ENCODE measurements at regions not wholly inside any gene's neighbourhood (a gene's known extent, or its start where the extent isn't known, plus 50 kb on each side); places are given as distances from the start of the nearest gene placed in this dataset.

DNA sequence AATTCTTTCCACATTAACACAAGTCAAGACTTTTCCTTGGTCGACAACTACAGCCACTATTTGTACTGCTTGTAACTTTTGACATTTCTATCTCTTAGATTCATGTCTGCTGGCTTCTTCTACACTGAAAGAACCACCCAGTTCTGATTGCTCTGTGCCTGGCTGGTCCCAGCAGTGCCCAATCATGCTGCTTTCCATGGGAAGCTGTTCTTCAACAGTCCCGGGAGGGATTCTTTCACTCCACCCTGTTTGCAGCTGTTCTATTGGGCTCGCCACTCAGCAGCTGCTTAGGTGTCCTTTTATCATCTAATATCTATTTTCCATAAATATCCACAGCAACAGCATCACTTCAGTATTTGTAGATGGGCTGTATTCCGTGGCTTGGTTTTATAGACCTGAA, 471.1 kb upstream of the SMIM21 start:
- H3K4me3 ChIP-seq, result no peak overlapping the region
- no peaks in the 10 kb centered on the region for H3K27me3 ChIP-seq
- TF ChIP-seq, protein P1, sequence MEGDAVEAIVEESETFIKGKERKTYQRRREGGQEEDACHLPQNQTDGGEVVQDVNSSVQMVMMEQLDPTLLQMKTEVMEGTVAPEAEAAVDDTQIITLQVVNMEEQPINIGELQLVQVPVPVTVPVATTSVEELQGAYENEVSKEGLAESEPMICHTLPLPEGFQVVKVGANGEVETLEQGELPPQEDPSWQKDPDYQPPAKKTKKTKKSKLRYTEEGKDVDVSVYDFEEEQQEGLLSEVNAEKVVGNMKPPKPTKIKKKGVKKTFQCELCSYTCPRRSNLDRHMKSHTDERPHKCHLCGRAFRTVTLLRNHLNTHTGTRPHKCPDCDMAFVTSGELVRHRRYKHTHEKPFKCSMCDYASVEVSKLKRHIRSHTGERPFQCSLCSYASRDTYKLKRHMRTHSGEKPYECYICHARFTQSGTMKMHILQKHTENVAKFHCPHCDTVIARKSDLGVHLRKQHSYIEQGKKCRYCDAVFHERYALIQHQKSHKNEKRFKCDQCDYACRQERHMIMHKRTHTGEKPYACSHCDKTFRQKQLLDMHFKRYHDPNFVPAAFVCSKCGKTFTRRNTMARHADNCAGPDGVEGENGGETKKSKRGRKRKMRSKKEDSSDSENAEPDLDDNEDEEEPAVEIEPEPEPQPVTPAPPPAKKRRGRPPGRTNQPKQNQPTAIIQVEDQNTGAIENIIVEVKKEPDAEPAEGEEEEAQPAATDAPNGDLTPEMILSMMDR (IDR thresholded peaks at IDR 0.05), result no peak
- no peaks in the 10 kb centered on the region for H3K36me3 ChIP-seq
- H3K27ac ChIP-seq, result no peak overlapping the region
- no peak for DNase-seq
- no peaks in the 10 kb centered on the region for H3K4me1 ChIP-seq
- ATAC-seq, result no peak
- intact Hi-C loops (cut with DNase I), result no loop called here
- no peaks in the 10 kb centered on the region for H3K9me3 ChIP-seq

DNA sequence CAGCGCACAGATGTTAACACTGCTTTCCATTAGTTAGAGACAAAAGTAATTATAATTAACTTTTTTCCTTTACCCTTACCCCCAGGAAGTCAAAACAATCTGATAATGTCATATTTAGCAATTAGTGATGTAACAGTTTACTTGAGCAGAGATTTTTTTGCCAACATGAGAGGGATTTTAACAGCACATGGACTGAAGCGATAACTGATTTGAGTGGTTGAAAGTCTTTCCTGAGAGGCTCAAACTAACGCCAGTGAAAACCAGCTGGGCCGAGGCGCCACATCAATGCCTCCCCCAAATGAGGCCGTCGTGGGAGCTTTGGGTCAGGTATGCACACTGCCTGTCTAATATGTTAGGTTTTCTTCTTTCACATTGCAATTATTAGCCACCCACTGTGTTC, 469.9 kb upstream of the SMIM21 start:
- DNase-seq (no peak), ATAC-seq (no peak)
- H3K27me3 ChIP-seq, result no peaks in the 10 kb centered on the region
- no peaks in the 10 kb centered on the region for H3K36me3 ChIP-seq
- no peaks in the 10 kb centered on the region for H3K4me1 ChIP-seq
- no peaks in the 10 kb centered on the region for H3K9me3 ChIP-seq
- intact Hi-C loops (cut with DNase I), result no loop called here
- H3K4me3 ChIP-seq, result no peak overlapping the region
- TF ChIP-seq, protein P1 (IDR thresholded peaks at IDR 0.05), result no peak
- H3K27ac ChIP-seq, result no peak overlapping the region

DNA sequence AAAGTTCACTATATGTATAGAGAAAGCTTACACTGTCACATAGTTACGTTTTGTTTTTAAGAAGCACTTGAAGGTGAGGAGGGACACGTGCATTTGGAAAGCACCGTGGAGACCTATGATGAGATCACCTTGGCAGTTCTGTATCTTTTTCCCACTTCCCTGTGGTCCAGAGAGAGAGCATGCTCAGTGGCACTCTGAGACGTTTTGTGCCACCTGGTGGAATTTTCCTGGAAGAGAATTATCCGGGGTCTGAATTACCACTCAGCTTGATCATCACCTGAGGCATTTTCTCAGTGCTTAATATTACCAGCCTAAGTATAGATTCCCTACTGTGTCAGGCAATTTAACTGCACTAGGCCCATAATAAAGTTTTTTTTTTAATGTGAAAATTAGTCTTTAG, 469.4 kb upstream of the SMIM21 start:
- H3K4me3 ChIP-seq, result no peak overlapping the region
- intact Hi-C loops (cut with DNase I), result no loop called here
- no peaks in the 10 kb centered on the region for H3K36me3 ChIP-seq
- TF ChIP-seq, protein P1 (IDR thresholded peaks at IDR 0.05), result no peak
- peak; percentile 52 for ATAC-seq
- H3K4me1 ChIP-seq, result no peaks in the 10 kb centered on the region
- H3K9me3 ChIP-seq, result no peaks in the 10 kb centered on the region
- H3K27me3 ChIP-seq, result no peaks in the 10 kb centered on the region
- DNase-seq, result no peak
- no peak overlapping the region for H3K27ac ChIP-seq

DNA sequence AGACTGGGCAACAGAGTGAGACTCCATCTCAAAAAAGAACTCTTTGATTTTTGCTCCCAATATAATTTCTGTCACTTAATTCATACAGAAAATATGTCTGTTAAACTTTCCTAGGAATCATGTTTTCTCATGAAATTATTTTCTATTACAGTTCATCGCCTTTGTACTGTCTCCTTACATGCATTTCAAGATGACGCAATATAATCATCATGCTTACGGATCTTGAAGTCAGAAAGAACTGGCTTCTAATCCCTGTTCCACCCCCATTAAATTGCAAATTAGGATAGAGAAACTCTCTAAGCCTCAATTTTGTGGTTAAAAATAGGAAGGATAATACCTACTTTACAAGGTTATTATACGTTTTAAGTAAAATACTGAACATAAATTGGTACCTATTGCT, 467.6 kb upstream of the SMIM21 start:
- Histone ChIP-seq H3K4me3 (no peak overlapping the region), H3K36me3 (no peaks in the 10 kb centered on the region), H3K9me3 (no peaks in the 10 kb centered on the region), H3K27ac (no peak overlapping the region), H3K27me3 (no peaks in the 10 kb centered on the region), H3K4me1 (no peaks in the 10 kb centered on the region)
- intact Hi-C loops (cut with DNase I), result no loop called here
- DNase-seq (no peak), ATAC-seq (no peak)
- TF ChIP-seq, protein P1 (IDR thresholded peaks at IDR 0.05), result no peak

DNA sequence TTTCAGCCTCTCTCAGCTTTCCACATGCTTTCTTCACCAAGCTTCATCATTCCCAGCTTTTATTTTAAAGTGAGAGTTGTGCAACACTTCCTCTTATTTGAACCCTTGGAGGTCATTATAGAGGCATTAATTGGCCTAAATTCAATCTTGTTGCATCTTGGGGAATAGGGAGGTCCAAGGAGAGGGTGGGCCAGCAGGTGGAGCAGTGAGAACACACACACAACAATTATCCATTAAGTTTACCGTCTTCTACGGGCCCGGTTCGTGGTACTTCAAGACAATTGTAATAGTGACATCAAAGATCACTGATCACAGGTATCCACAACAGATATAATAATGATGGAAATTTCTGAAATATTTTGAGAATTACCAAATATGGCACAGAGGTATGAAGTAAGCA, 457.2 kb upstream of the SMIM21 start:
- H3K27ac ChIP-seq, result no peak overlapping the region
- no peak overlapping the region for H3K4me3 ChIP-seq
- no peaks in the 10 kb centered on the region for H3K27me3 ChIP-seq
- no peaks in the 10 kb centered on the region for H3K4me1 ChIP-seq
- intact Hi-C loops (cut with DNase I), result no loop called here
- H3K36me3 ChIP-seq, result no peaks in the 10 kb centered on the region
- ATAC-seq (no peak), DNase-seq (no peak)
- TF ChIP-seq, protein P1 (IDR thresholded peaks at IDR 0.05), result no peak
- H3K9me3 ChIP-seq, result no peaks in the 10 kb centered on the region

DNA sequence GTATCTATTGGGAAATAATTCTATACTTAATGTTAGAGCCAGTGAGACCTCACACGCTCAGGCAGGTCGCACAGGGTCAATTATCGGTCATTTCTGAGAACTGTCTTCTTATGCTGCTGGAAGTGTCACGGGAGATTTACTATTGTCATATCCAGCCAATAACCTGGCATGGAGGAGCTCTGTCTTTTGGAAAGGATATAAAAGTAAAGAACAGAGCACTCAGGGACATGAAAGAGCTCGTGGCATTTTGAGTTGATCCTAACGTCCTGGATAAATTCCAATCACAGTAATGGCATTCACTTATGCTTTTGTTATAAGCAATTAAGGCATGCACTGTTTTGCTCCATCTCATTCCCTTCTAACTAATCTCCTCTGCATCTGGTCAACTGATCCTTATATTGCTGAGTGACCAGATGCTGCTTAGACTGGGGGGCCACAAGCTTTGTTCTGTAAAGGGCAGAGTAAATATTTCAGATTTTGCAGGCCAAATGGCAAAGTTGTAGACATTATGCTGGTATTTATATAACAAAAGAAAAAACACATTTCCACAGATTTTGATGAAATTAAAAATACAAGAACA, 453.5 kb upstream of the SMIM21 start:
- Histone ChIP-seq H3K27ac (no peak overlapping the region), H3K4me1 (no peaks in the 10 kb centered on the region), H3K36me3 (no peaks in the 10 kb centered on the region), H3K4me3 (no peak overlapping the region), H3K27me3 (no peaks in the 10 kb centered on the region), H3K9me3 (no peaks in the 10 kb centered on the region)
- TF ChIP-seq, protein P1 (IDR thresholded peaks at IDR 0.05), result no peak
- intact Hi-C loops (cut with DNase I), result no loop called here
- DNase-seq (no peak), ATAC-seq (no peak)
